ENCODE measurements at regions not wholly inside any gene's neighbourhood (a gene's known extent, or its start where the extent isn't known, plus 50 kb on each side); places are given as distances from the start of the nearest gene placed in this dataset.

DNA sequence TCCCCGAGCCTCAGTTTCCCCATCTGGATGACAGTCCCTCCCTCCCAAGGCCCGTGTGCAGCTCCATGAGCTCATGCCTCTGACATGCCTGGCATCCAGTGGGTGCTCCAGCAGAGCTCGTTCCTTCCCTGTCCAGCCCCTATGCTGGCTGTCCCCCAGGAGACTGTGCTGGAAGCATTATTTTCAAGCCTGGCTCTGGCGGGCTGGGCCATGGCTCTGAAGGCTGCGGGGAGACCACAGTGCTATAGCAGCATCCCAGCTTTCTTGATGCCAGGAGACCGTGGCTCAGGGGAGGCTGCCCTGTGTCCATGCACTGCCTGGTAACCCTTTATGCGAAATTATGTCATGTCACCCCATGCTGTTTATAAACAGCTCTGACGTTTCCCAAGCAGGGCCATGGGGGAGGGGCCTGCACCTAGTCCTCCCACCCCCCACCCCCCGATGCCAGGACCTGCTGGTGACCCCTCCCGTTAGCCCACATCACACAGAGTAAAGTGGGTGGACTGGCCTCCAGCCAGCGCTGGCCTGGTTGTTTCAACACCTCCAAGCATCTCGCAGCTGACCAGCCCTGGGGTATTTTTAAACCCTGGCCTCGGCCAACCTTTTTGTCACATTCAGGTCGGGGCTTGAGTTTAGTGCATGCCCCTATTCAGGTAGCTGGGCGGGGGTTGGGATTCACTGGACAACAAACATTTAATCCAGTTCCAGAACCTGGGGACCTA, 105.9 kb upstream of the ZNF716 start:
- no peak for DNase-seq (ENCODE audit: low read depth, low spot score)
- in situ Hi-C loops (cut with HindIII; ENCODE audit: low sequenced_read_pairs) = no loop called here
- no peak overlapping the region for H3K4me3 ChIP-seq (ENCODE audit: low read depth, low read length)
- TF ChIP-seq, protein P1, sequence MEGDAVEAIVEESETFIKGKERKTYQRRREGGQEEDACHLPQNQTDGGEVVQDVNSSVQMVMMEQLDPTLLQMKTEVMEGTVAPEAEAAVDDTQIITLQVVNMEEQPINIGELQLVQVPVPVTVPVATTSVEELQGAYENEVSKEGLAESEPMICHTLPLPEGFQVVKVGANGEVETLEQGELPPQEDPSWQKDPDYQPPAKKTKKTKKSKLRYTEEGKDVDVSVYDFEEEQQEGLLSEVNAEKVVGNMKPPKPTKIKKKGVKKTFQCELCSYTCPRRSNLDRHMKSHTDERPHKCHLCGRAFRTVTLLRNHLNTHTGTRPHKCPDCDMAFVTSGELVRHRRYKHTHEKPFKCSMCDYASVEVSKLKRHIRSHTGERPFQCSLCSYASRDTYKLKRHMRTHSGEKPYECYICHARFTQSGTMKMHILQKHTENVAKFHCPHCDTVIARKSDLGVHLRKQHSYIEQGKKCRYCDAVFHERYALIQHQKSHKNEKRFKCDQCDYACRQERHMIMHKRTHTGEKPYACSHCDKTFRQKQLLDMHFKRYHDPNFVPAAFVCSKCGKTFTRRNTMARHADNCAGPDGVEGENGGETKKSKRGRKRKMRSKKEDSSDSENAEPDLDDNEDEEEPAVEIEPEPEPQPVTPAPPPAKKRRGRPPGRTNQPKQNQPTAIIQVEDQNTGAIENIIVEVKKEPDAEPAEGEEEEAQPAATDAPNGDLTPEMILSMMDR (IDR thresholded peaks at IDR 0.05; ENCODE audit: low read depth, low read length) = no peak

GRCh38 chr7:57344957-57345356, 105.0 kb upstream of the ZNF716 start:
- in situ Hi-C loops (cut with HindIII; ENCODE audit: low sequenced_read_pairs) = no loop called here
- no peak overlapping the region for H3K4me3 ChIP-seq (ENCODE audit: low read depth, low read length)
- TF ChIP-seq, protein P1 (IDR thresholded peaks at IDR 0.05; ENCODE audit: low read depth, low read length) = no peak
- DNase-seq (ENCODE audit: low read depth, low spot score) = no peak

GRCh38 chr7:57348646-57349269, 101.2 kb upstream of the ZNF716 start:
- no peak for DNase-seq (ENCODE audit: low read depth, low spot score)
- H3K4me3 ChIP-seq (ENCODE audit: low read depth, low read length) = no peak overlapping the region
- TF ChIP-seq, protein P1 (IDR thresholded peaks at IDR 0.05; ENCODE audit: low read depth, low read length) = no peak
- in situ Hi-C loops (cut with HindIII; ENCODE audit: low sequenced_read_pairs) = no loop called here

- in situ Hi-C loops (cut with HindIII; ENCODE audit: low sequenced_read_pairs) = no loop called here
- no peak for DNase-seq (ENCODE audit: low read depth, low spot score)
- TF ChIP-seq, protein P1 (IDR thresholded peaks at IDR 0.05; ENCODE audit: low read depth, low read length) = no peak
Measured at GRCh38 chr7:57354195-57354594, 95.8 kb upstream of the ZNF716 start.

DNA sequence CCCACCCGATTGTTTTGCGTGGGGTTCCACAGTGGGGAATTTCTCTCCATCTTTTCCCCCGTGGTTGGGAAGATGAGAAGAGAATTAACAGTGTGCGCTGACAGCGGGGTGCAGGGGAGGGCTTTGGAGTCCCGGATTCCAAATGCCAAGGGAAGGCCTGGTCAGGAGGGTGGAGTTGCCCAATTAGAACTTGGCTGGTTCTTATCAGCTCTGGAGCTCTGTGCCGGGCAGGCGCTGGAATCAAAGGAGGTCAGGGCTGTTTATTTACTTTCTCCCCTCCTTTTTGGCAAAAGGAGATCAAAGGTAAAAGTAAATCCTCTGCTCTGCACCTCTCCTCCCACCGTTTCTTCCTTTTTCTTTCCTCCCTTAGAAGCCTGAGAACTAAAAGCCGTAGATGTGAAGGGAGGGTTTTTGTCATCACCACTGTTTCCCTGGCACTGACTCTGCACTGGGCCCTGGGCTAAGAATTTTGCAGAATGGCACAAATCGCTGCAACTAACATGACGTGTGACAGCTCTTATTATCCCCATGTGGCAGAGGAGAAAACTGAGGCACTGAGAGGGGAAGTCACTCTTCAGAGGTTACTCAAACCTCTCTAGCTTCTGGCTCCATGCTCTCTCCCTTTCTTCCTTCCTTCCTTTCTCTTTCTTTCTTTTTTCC, 95.2 kb upstream of the ZNF716 start:
- in situ Hi-C loops (cut with HindIII; ENCODE audit: low sequenced_read_pairs) = no loop called here
- DNase-seq (ENCODE audit: low read depth, low spot score) = no peak
- TF ChIP-seq, protein P1 (IDR thresholded peaks at IDR 0.05; ENCODE audit: low read depth, low read length) = no peak
- H3K4me3 ChIP-seq (ENCODE audit: low read depth, low read length) = no peak overlapping the region

More at GRCh38 chr7:57354195-57354594, 95.8 kb upstream of the ZNF716 start:
- H3K4me3 ChIP-seq (ENCODE audit: low read depth, low read length) = no peak overlapping the region

DNA sequence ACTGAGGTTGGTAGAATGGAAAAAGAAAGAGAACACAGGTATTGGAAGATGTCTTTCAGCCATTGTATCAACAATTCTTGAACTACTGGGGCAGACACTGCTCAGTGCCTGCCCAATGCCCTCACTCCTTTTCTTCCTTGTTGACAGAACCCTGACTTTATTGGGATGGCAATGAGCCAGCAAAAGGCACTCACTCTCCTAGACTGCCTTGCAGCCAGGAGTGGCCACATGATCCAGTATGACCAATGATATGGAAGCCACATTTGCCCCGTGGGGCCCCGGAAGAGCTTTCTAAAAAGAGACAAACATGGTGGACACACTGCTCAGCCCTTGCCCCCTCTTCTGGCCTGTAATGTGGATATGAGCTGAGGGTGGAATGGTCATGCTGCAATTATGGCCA, 88.6 kb upstream of the ZNF716 start:
- DNase-seq (ENCODE audit: low read depth, low spot score) = no peak
- TF ChIP-seq, protein P1 (IDR thresholded peaks at IDR 0.05; ENCODE audit: low read depth, low read length) = no peak
- in situ Hi-C loops (cut with HindIII; ENCODE audit: low sequenced_read_pairs) = no loop called here

More for the DNA sequence above, 88.6 kb upstream of the ZNF716 start:
- H3K4me3 ChIP-seq (ENCODE audit: low read depth, low read length) = no peak overlapping the region

All from astrocyte of the spinal cord (primary cell).